ENCODE measurements at regions not wholly inside any gene's neighbourhood (a gene's known extent, or its start where the extent isn't known, plus 50 kb on each side); places are given as distances from the start of the nearest gene placed in this dataset.

DNA sequence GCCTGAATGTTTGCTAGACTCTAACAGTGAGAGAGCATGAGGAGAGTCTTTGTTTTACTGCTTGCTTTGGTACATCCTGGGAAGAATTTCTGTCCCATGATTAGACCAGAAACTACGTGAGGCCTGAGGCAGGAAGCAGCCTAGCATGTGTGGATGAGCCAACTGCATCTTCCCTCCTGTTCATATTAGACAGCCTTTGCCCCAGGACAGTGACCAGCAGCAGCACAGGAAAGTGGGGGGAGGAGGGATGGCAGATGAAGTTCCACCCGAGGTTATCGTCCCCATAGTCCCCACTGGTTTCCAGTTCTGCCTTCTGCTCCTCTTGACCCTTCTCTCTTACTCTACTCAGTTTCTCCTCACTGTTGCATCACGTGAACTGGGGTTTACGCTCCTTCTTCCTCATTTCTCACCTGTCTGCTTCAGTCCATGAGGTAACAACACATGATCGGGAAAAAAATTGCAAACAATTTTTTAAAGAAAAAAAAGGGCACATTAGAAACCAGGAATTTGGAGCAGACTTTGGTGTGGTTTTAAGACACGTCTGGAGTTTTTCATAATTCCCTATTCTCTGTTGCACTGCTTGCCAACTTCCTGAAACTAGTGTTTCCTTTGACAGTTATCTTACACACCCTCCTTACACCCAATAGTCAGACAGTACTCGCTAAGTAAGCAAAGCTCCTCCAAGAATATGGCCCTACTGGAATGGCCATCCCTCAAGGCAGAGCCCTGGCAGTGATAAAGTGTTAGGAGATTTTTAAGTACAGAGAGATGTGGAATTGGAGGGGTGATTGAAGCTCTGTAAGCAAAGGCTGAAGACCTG is 84.1 kb downstream of the SNX18 start:
- DNase-seq: no peak

Data from stimulated activated naive CD4-positive, alpha-beta T cell treated with Interleukin-2 at 50 U/mL for 16 hours (primary cell).